ENCODE measurements at regions not wholly inside any gene's neighbourhood (a gene's known extent, or its start where the extent isn't known, plus 50 kb on each side); places are given as distances from the start of the nearest gene placed in this dataset.

GRCh38 chr1:82121421-82121820 is 320.7 kb downstream of the ADGRL2 start:
- Mint-ChIP-seq H3K9me3 (ENCODE audit: low read depth) (peaks cover 2% of the 10 kb centered on the region), H3K27ac (no peak overlapping the region), H3K27me3 (no peaks in the 10 kb centered on the region), H3K4me3 (no peak overlapping the region), H3K36me3 (no peaks in the 10 kb centered on the region), H3K4me1 (no peaks in the 10 kb centered on the region)
- CTCF ChIA-PET, result no interaction called here
- DNase-seq (no peak), ATAC-seq (no peak)

- no peaks in the 10 kb centered on the region for H3K27me3 Mint-ChIP-seq
- peaks cover 2% of the 10 kb centered on the region for H3K9me3 Mint-ChIP-seq (ENCODE audit: low read depth)
- no peak overlapping the region for H3K27ac Mint-ChIP-seq
- CTCF ChIA-PET, result no interaction called here
- DNase-seq (no peak), ATAC-seq (no peak)
- no peaks in the 10 kb centered on the region for H3K4me1 Mint-ChIP-seq
- no peaks in the 10 kb centered on the region for H3K36me3 Mint-ChIP-seq
- no peak overlapping the region for H3K4me3 Mint-ChIP-seq
Measured at GRCh38 chr1:82116105-82116504, 315.4 kb downstream of the ADGRL2 start.

GRCh38 chr1:82114887-82115286 is 314.2 kb downstream of the ADGRL2 start:
- Mint-ChIP-seq H3K27ac (no peak overlapping the region), H3K4me3 (no peak overlapping the region), H3K4me1 (no peaks in the 10 kb centered on the region), H3K36me3 (no peaks in the 10 kb centered on the region), H3K9me3 (ENCODE audit: low read depth) (peaks cover 2% of the 10 kb centered on the region), H3K27me3 (no peaks in the 10 kb centered on the region)
- ATAC-seq, result no peak
- CTCF ChIA-PET, result no interaction called here
- DNase-seq, result no peak

GRCh38 chr1:82110366-82111254 is 309.9 kb downstream of the ADGRL2 start:
- no peak overlapping the region for H3K27ac Mint-ChIP-seq
- no peaks in the 10 kb centered on the region for H3K4me1 Mint-ChIP-seq
- DNase-seq (no peak), ATAC-seq (no peak)
- H3K4me3 Mint-ChIP-seq, result no peak overlapping the region
- H3K36me3 Mint-ChIP-seq, result no peaks in the 10 kb centered on the region
- CTCF ChIA-PET, result no interaction called here
- peaks cover 5% of the 10 kb centered on the region for H3K9me3 Mint-ChIP-seq (ENCODE audit: low read depth)
- no peaks in the 10 kb centered on the region for H3K27me3 Mint-ChIP-seq

- peaks cover 5% of the 10 kb centered on the region for H3K9me3 Mint-ChIP-seq (ENCODE audit: low read depth)
Measured at GRCh38 chr1:82108843-82109242, 308.1 kb downstream of the ADGRL2 start.

GRCh38 chr1:82106672-82107071 is 305.9 kb downstream of the ADGRL2 start:
- Mint-ChIP-seq H3K4me3 (no peak overlapping the region), H3K27me3 (no peaks in the 10 kb centered on the region), H3K4me1 (no peaks in the 10 kb centered on the region), H3K27ac (no peak overlapping the region), H3K36me3 (no peaks in the 10 kb centered on the region), H3K9me3 (ENCODE audit: low read depth) (peaks cover 3% of the 10 kb centered on the region)
- DNase-seq (no peak), ATAC-seq (no peak)
- CTCF ChIA-PET, result no interaction called here

More at GRCh38 chr1:82108843-82109242, 308.1 kb downstream of the ADGRL2 start:
- no peaks in the 10 kb centered on the region for H3K27me3 Mint-ChIP-seq
- CTCF ChIA-PET, result no interaction called here
- no peaks in the 10 kb centered on the region for H3K4me1 Mint-ChIP-seq
- no peak for ATAC-seq
- no peaks in the 10 kb centered on the region for H3K36me3 Mint-ChIP-seq
- no peak overlapping the region for H3K27ac Mint-ChIP-seq
- no peak overlapping the region for H3K4me3 Mint-ChIP-seq
- DNase-seq, result no peak

GRCh38 chr1:82099170-82099569 is 298.4 kb downstream of the ADGRL2 start:
- no peak for ATAC-seq
- Mint-ChIP-seq H3K4me3 (no peak overlapping the region), H3K27me3 (no peaks in the 10 kb centered on the region), H3K4me1 (no peaks in the 10 kb centered on the region), H3K9me3 (ENCODE audit: low read depth) (peaks cover 5% of the 10 kb centered on the region), H3K36me3 (no peaks in the 10 kb centered on the region), H3K27ac (no peak overlapping the region)
- DNase-seq, result no peak
- CTCF ChIA-PET, result no interaction called here

GRCh38 chr1:82094136-82094535 is 293.4 kb downstream of the ADGRL2 start:
- no peaks in the 10 kb centered on the region for H3K27me3 Mint-ChIP-seq
- no peak for ATAC-seq
- H3K27ac Mint-ChIP-seq, result no peak overlapping the region
- no peak overlapping the region for H3K4me3 Mint-ChIP-seq
- CTCF ChIA-PET, result no interaction called here
- peaks cover 8% of the 10 kb centered on the region for H3K9me3 Mint-ChIP-seq (ENCODE audit: low read depth)
- H3K4me1 Mint-ChIP-seq, result no peaks in the 10 kb centered on the region
- DNase-seq, result no peak
- H3K36me3 Mint-ChIP-seq, result no peaks in the 10 kb centered on the region

GRCh38 chr1:82091729-82092128 is 291.0 kb downstream of the ADGRL2 start:
- ATAC-seq (no peak), DNase-seq (no peak)
- Mint-ChIP-seq H3K36me3 (no peaks in the 10 kb centered on the region), H3K9me3 (ENCODE audit: low read depth) (peaks cover 8% of the 10 kb centered on the region), H3K27ac (no peak overlapping the region), H3K4me3 (no peak overlapping the region), H3K4me1 (no peaks in the 10 kb centered on the region), H3K27me3 (no peaks in the 10 kb centered on the region)
- CTCF ChIA-PET, result no interaction called here

GRCh38 chr1:82091265-82091664 is 290.5 kb downstream of the ADGRL2 start:
- Mint-ChIP-seq H3K27ac (no peak overlapping the region), H3K9me3 (ENCODE audit: low read depth) (peaks cover 8% of the 10 kb centered on the region), H3K4me1 (no peaks in the 10 kb centered on the region), H3K36me3 (no peaks in the 10 kb centered on the region), H3K27me3 (no peaks in the 10 kb centered on the region), H3K4me3 (no peak overlapping the region)
- no peak for DNase-seq
- CTCF ChIA-PET, result no interaction called here
- no peak for ATAC-seq

GRCh38 chr1:82090104-82090503 is 289.4 kb downstream of the ADGRL2 start:
- H3K36me3 Mint-ChIP-seq, result no peaks in the 10 kb centered on the region
- no peak overlapping the region for H3K27ac Mint-ChIP-seq
- CTCF ChIA-PET, result no interaction called here
- H3K4me3 Mint-ChIP-seq, result no peak overlapping the region
- H3K9me3 Mint-ChIP-seq (ENCODE audit: low read depth), result peaks cover 6% of the 10 kb centered on the region
- H3K4me1 Mint-ChIP-seq, result no peaks in the 10 kb centered on the region
- H3K27me3 Mint-ChIP-seq, result no peaks in the 10 kb centered on the region
- DNase-seq (no peak), ATAC-seq (no peak)

GRCh38 chr1:82086739-82087138 is 286.0 kb downstream of the ADGRL2 start:
- no peak overlapping the region for H3K4me3 Mint-ChIP-seq
- H3K27me3 Mint-ChIP-seq, result no peaks in the 10 kb centered on the region
- no peaks in the 10 kb centered on the region for H3K36me3 Mint-ChIP-seq
- H3K27ac Mint-ChIP-seq, result no peak overlapping the region
- peaks cover 1% of the 10 kb centered on the region for H3K9me3 Mint-ChIP-seq (ENCODE audit: low read depth)
- CTCF ChIA-PET, result no interaction called here
- no peak for ATAC-seq
- H3K4me1 Mint-ChIP-seq, result no peaks in the 10 kb centered on the region
- DNase-seq, result no peak

- no peak for DNase-seq
- Mint-ChIP-seq H3K4me3 (no peak overlapping the region), H3K27me3 (no peaks in the 10 kb centered on the region), H3K4me1 (no peaks in the 10 kb centered on the region), H3K36me3 (no peaks in the 10 kb centered on the region), H3K9me3 (ENCODE audit: low read depth) (no peaks in the 10 kb centered on the region), H3K27ac (no peak overlapping the region)
- no peak for ATAC-seq
- CTCF ChIA-PET, result no interaction called here
Measured at GRCh38 chr1:82079607-82080006, 278.9 kb downstream of the ADGRL2 start.

GRCh38 chr1:82073659-82074058 is 272.9 kb downstream of the ADGRL2 start:
- H3K27me3 Mint-ChIP-seq, result no peaks in the 10 kb centered on the region
- CTCF ChIA-PET, result no interaction called here

More at GRCh38 chr1:82073659-82074058, 272.9 kb downstream of the ADGRL2 start:
- no peaks in the 10 kb centered on the region for H3K36me3 Mint-ChIP-seq
- no peak for ATAC-seq
- H3K9me3 Mint-ChIP-seq (ENCODE audit: low read depth), result peaks cover 2% of the 10 kb centered on the region
- no peak for DNase-seq
- H3K4me3 Mint-ChIP-seq, result no peak overlapping the region
- H3K4me1 Mint-ChIP-seq, result no peaks in the 10 kb centered on the region
- H3K27ac Mint-ChIP-seq, result no peak overlapping the region

Data from activated CD8-positive, alpha-beta memory T cell treated with anti-CD3 and anti-CD28 coated beads, Interleukin-2, amount 10 ng/mL, durations not matched to agents 7 days and 5 days (primary cell).